ENCODE measurements at regions not wholly inside any gene's neighbourhood (a gene's known extent, or its start where the extent isn't known, plus 50 kb on each side); places are given as distances from the start of the nearest gene placed in this dataset.

GRCh38 chr2:123195957-123196356 is 829.1 kb upstream of the CNTNAP5 start:
- TF ChIP-seq KDM5B (IDR thresholded peaks at IDR 0.05; ENCODE audit: insufficient replicate concordance, low read depth, low read length) (no peak), CEBPG (CRISPR knock-in tag; IDR thresholded peaks at IDR 0.05) (no peak), CEBPG (tag; conservative IDR thresholded peaks at IDR 0.05 in 1 of 2, IDR thresholded peaks at IDR 0.05 in 1 of 2) (peak in 1 of 2 experiments; percentile 28; a peak in 1 of 4 replicates), HMGXB4 (CRISPR knock-in tag; IDR thresholded peaks at IDR 0.05) (no peak)
- DNase-seq (ENCODE audit: extremely low read depth in 1 of 4, low spot score in 3 of 4) (no peak), FAIRE-seq (no peak), ATAC-seq (no peak)
- in situ Hi-C loops (cut with MboI) = no loop called here
- H3K9me1 ChIP-seq (ENCODE audit: control insufficient read depth, insufficient read depth, low read length) = no peaks in the 10 kb centered on the region
- no peak overlapping the region for H3K4me3 ChIP-seq
- H3K4me1 ChIP-seq (replicated peaks in 1 of 2; ENCODE audit: control insufficient read depth in 2 of 2, insufficient read depth in 2 of 2, low read length in 2 of 2) = no peaks in the 10 kb centered on the region
- BruUV-seq (replicated peaks) = no TSS peak
- no peak overlapping the region for H3K9ac ChIP-seq (ENCODE audit: insufficient read depth in 1 of 2, low read depth in 2 of 2, low read length in 2 of 2)
- no peaks in the 10 kb centered on the region for H3K9me3 ChIP-seq (replicated peaks; ENCODE audit: control insufficient read depth, insufficient read depth, low read depth, low read length)
- H3K4me2 ChIP-seq (ENCODE audit: insufficient read depth, low read length) = no peak overlapping the region
- no peak overlapping the region for H3K27ac ChIP-seq (ENCODE audit: extremely low read depth, low read depth, low read length)
- intact Hi-C loops (cut with micrococcal nuclease) = no loop called here
- no peaks in the 10 kb centered on the region for H3K27me3 ChIP-seq (ENCODE audit: control insufficient read depth in 2 of 2, insufficient read depth in 2 of 2, low read length in 2 of 2)
- no peak overlapping the region for H2AFZ ChIP-seq (ENCODE audit: low read depth, low read length)
- H3K36me3 ChIP-seq (ENCODE audit: control insufficient read depth, insufficient read depth, low read length) = no peaks in the 10 kb centered on the region
- ChIA-PET POLR2A (no interaction called here), CTCF (ENCODE audit: low intra/inter-chr PET ratio) (no interaction called here)
- 2% methylated on average over 4 of the region's 4 CpGs for WGBS (ENCODE audit: insufficient coverage, low coverage, missing lambda C conversion rate)
- H3K79me2 ChIP-seq (ENCODE audit: control insufficient read depth, insufficient read depth, low read length) = no peaks in the 10 kb centered on the region
- H4K20me1 ChIP-seq (replicated peaks; ENCODE audit: control insufficient read depth, insufficient read depth, low read length) = no peaks in the 10 kb centered on the region

GRCh38 chr2:123200035-123200434 is 825.1 kb upstream of the CNTNAP5 start:
- Histone ChIP-seq H3K36me3 (ENCODE audit: control insufficient read depth, insufficient read depth, low read length) (no peaks in the 10 kb centered on the region), H4K20me1 (replicated peaks; ENCODE audit: control insufficient read depth, insufficient read depth, low read length) (no peaks in the 10 kb centered on the region), H3K27ac (ENCODE audit: extremely low read depth, low read depth, low read length) (no peak overlapping the region), H3K9me3 (replicated peaks; ENCODE audit: control insufficient read depth, insufficient read depth, low read depth, low read length) (no peaks in the 10 kb centered on the region), H3K4me2 (ENCODE audit: insufficient read depth, low read length) (no peak overlapping the region), H3K9me1 (ENCODE audit: control insufficient read depth, insufficient read depth, low read length) (no peaks in the 10 kb centered on the region), H3K79me2 (ENCODE audit: control insufficient read depth, insufficient read depth, low read length) (no peaks in the 10 kb centered on the region), H3K9ac (ENCODE audit: insufficient read depth in 1 of 2, low read depth in 2 of 2, low read length in 2 of 2) (no peak overlapping the region), H3K4me1 (replicated peaks in 1 of 2; ENCODE audit: control insufficient read depth in 2 of 2, insufficient read depth in 2 of 2, low read length in 2 of 2) (no peaks in the 10 kb centered on the region), H2AFZ (ENCODE audit: low read depth, low read length) (no peak overlapping the region), H3K4me3 (no peak overlapping the region), H3K27me3 (ENCODE audit: control insufficient read depth in 2 of 2, insufficient read depth in 2 of 2, low read length in 2 of 2) (no peaks in the 10 kb centered on the region)
- DNase-seq (ENCODE audit: extremely low read depth in 1 of 4, low spot score in 3 of 4) = no peak
- BruUV-seq (replicated peaks) = no TSS peak
- POLR2A ChIA-PET = no interaction called here
- in situ Hi-C loops (cut with MboI) (no loop called here), intact Hi-C loops (cut with micrococcal nuclease) (no loop called here)
- ATAC-seq = no peak
- CTCF ChIA-PET (ENCODE audit: low intra/inter-chr PET ratio) = no interaction called here
- WGBS (ENCODE audit: insufficient coverage, low coverage, missing lambda C conversion rate) = 0% methylated on average over 2 of the region's 2 CpGs
- FAIRE-seq = no peak
- TF ChIP-seq SRSF9 (IDR thresholded peaks at IDR 0.05; ENCODE audit: borderline replicate concordance, low read depth, low read length) (no peak), FOXJ3 (CRISPR knock-in tag; IDR thresholded peaks at IDR 0.05) (no peak), STAT5B (CRISPR knock-in tag; IDR thresholded peaks at IDR 0.05) (no peak), ZNF518B (CRISPR knock-in tag; IDR thresholded peaks at IDR 0.05) (no peak), PATZ1 (CRISPR knock-in tag; IDR thresholded peaks at IDR 0.05; ENCODE audit: borderline replicate concordance) (no peak)
